H1 (cell line): ENCODE measurements at regions not wholly inside any gene's neighbourhood (a gene's known extent, or its start where the extent isn't known, plus 50 kb on each side); places are given as distances from the start of the nearest gene placed in this dataset.

Source experiments
- CTCF ChIA-PET: fragments of 300-600 bp; sonication (Branson Sonifier 250); formaldehyde crosslinking; loops from one replicate; lab custom pipeline; 2021; ENCODE audit not compliant: partially characterized antibody; lab: Charles Lee
- POLR2A ChIA-PET: fragments of 300-600 bp; sonication (Branson Sonifier 250); formaldehyde crosslinking; loops from one replicate; lab custom pipeline; 2021; ENCODE audit warnings: inconsistent platforms; ENCODE audit not compliant: partially characterized antibody; lab: Charles Lee
- DNase-seq, 2 experiments: peaks; one replicate each; pipeline versions ENCODE4 v3.0.0 to v3.0.0-alpha.2; 2010 to 2022; ENCODE audit warnings: low spot score in 2 of 2, low read depth in 1 of 2, mixed read lengths in 1 of 2
- FAIRE-seq: peaks from 2 replicates; lab custom pipeline; 2011; peaks lifted over from hg19 to GRCh38; lab: Jason Lieb, UNC
- H2AFZ ChIP-seq: 2 replicates; pipeline ENCODE4 v1.8.1; 2012; ENCODE audit warnings: low read length, inconsistent platforms
- H2AK5ac ChIP-seq: 2 replicates; pipeline ENCODE4 v1.6.1; 2013; ENCODE audit warnings: low read depth, low read length
- H2BK120ac ChIP-seq: replicated peaks from 2 replicates; pipeline ENCODE3; 2013; ENCODE audit warnings: low read depth, low read length, inconsistent platforms
- H2BK12ac ChIP-seq: 2 replicates; pipeline ENCODE4 v1.6.1; 2013; ENCODE audit warnings: low read depth, low read length
- H2BK15ac ChIP-seq: 2 replicates; pipeline ENCODE4 v1.6.1; 2013; ENCODE audit warnings: low read length
- H2BK20ac ChIP-seq: 2 replicates; pipeline ENCODE4 v1.6.1; 2013; ENCODE audit warnings: low read length
- H2BK5ac ChIP-seq: 2 replicates; pipeline ENCODE4 v1.6.1; 2013; ENCODE audit warnings: low read depth, low read length
- H3K14ac ChIP-seq: 2 replicates; pipeline ENCODE4 v1.6.1; 2013; ENCODE audit warnings: inconsistent platforms; ENCODE audit not compliant: insufficient read length
- H3K18ac ChIP-seq: 2 replicates; pipeline ENCODE4 v1.6.1; 2013; ENCODE audit warnings: low read length; ENCODE audit errors: extremely low read depth
- H3K23ac ChIP-seq: 2 replicates; pipeline ENCODE4 v1.6.1; 2013; ENCODE audit warnings: inconsistent platforms; ENCODE audit not compliant: insufficient read length
- H3K23me2 ChIP-seq: 2 replicates; pipeline ENCODE4 v1.6.1; 2013; ENCODE audit warnings: low read depth, low read length
- H3K27ac ChIP-seq: 2 replicates; pipeline ENCODE4 v1.6.1; 2011; ENCODE audit warnings: low read depth, low read length, inconsistent platforms
- H3K27me3 ChIP-seq, 4 experiments: replicated peaks in 1 of 4; 1 replicate in 1 of 4; 2 replicates in 3 of 4; pipeline versions ENCODE4 v1.6.1 to v1.8.1; 2011 to 2013; ENCODE audit warnings: low read length in 3 of 4, mild to moderate bottlenecking in 3 of 4, inconsistent platforms in 2 of 4, mixed read lengths in 2 of 4, moderate library complexity in 1 of 4; ENCODE audit not compliant: control insufficient read depth in 3 of 4, insufficient read depth in 3 of 4; ENCODE audit errors: extremely low read depth in 1 of 4
- H3K36me3 ChIP-seq, 4 experiments: 2 replicates each; pipeline versions ENCODE4 v1.6.1 to v1.8.1; 2011 to 2013; ENCODE audit warnings: mild to moderate bottlenecking in 4 of 4, low read length in 3 of 4, moderate library complexity in 2 of 4, control low read depth in 1 of 4, inconsistent platforms in 1 of 4; ENCODE audit not compliant: insufficient read depth in 4 of 4, control insufficient read depth in 2 of 4
- H3K4ac ChIP-seq: replicated peaks from 2 replicates; pipeline ENCODE3; 2013; ENCODE audit warnings: low read length, low read depth, mixed read lengths, inconsistent platforms; ENCODE audit not compliant: insufficient read length
- H3K4me1 ChIP-seq, 4 experiments: replicated peaks in 1 of 4; 1 replicate in 1 of 4; 2 replicates in 3 of 4; pipeline versions ENCODE4 v1.6.1 to v1.8.1; 2011 to 2013; ENCODE audit warnings: low read length in 3 of 4, inconsistent platforms in 2 of 4, mixed read lengths in 1 of 4; ENCODE audit not compliant: insufficient read depth in 4 of 4, control insufficient read depth in 3 of 4
- H3K4me2 ChIP-seq, 2 experiments: 2 replicates each; pipeline versions ENCODE4 v1.6.1 to v1.8.1; 2011 to 2013; ENCODE audit warnings: low read depth in 2 of 2, low read length in 2 of 2, control low read depth in 1 of 2, inconsistent platforms in 1 of 2, mild to moderate bottlenecking in 1 of 2; ENCODE audit not compliant: insufficient read depth in 1 of 2
- H3K4me3 ChIP-seq, 4 experiments: fragments of 200-600, 300-600 bp in 1 of 4; sonication (generic), shearing (Covaris generic), sonication (Bioruptor Twin) in 1 of 4; 2 replicates each; pipeline versions ENCODE4 v1.5.1 to v1.8.1; 2011 to 2016; ENCODE audit warnings: low read length in 4 of 4, low read depth in 3 of 4, control low read depth in 2 of 4, inconsistent platforms in 2 of 4, mild to moderate bottlenecking in 2 of 4, mixed read lengths in 1 of 4, moderate library complexity in 1 of 4; ENCODE audit not compliant: insufficient read depth in 2 of 4; ENCODE audit errors: extremely low read depth in 1 of 4
- H3K56ac ChIP-seq: replicated peaks from 2 replicates; pipeline ENCODE3; 2013; ENCODE audit warnings: low read depth, mild to moderate bottlenecking, mixed read lengths, low read length, inconsistent platforms; ENCODE audit not compliant: insufficient read length
- H3K79me1 ChIP-seq: 2 replicates; pipeline ENCODE4 v1.6.1; 2013; ENCODE audit warnings: low read depth, low read length, control low read depth
- H3K79me2 ChIP-seq, 2 experiments: 2 replicates each; pipeline versions ENCODE4 v1.6.1 to v1.8.1; 2012 to 2013; ENCODE audit warnings: low read length in 2 of 2, mild to moderate bottlenecking in 2 of 2, inconsistent platforms in 1 of 2; ENCODE audit not compliant: insufficient read depth in 2 of 2, control insufficient read depth in 1 of 2
- H3K9ac ChIP-seq, 4 experiments: replicated peaks in 1 of 4; 1 replicate in 1 of 4; 2 replicates in 3 of 4; pipeline versions ENCODE4 v1.6.1 to v1.8.1; 2011 to 2013; ENCODE audit warnings: low read depth in 3 of 4, low read length in 3 of 4, control low read depth in 2 of 4, mild to moderate bottlenecking in 2 of 4, moderate library complexity in 2 of 4, inconsistent platforms in 1 of 4; ENCODE audit errors: extremely low read depth in 1 of 4
- H3K9me3 ChIP-seq, 2 experiments: 2 replicates each; pipeline versions ENCODE4 v1.6.1 to v1.8.1; 2012 to 2013; ENCODE audit warnings: mild to moderate bottlenecking in 2 of 2, moderate library complexity in 2 of 2, control low read depth in 1 of 2, inconsistent platforms in 1 of 2, low read depth in 1 of 2, low read length in 1 of 2, mixed read lengths in 1 of 2; ENCODE audit not compliant: insufficient read depth in 2 of 2
- H4K20me1 ChIP-seq, 2 experiments: replicated peaks in 1 of 2; 2 replicates each; pipeline versions ENCODE3 to v1.8.1; 2011 to 2013; ENCODE audit warnings: inconsistent platforms in 2 of 2, low read length in 2 of 2, mild to moderate bottlenecking in 1 of 2; ENCODE audit not compliant: insufficient read depth in 2 of 2, control insufficient read depth in 1 of 2
- H4K5ac ChIP-seq: 2 replicates; pipeline ENCODE4 v1.6.1; 2013; ENCODE audit warnings: low read length, low read depth, mixed read lengths, inconsistent platforms; ENCODE audit not compliant: insufficient read length
- H4K8ac ChIP-seq: 2 replicates; pipeline ENCODE4 v1.8.0; 2013; ENCODE audit warnings: mild to moderate bottlenecking, moderate library complexity, low read length, inconsistent platforms; ENCODE audit not compliant: insufficient read depth; ENCODE audit errors: extremely low read depth
- H4K91ac ChIP-seq: replicated peaks from 2 replicates; pipeline ENCODE3; 2013; ENCODE audit warnings: low read length, mixed read lengths, inconsistent platforms; ENCODE audit not compliant: insufficient read length
- CBX8 ChIP-seq: fragments of 300-800, 300-1000 bp; sonication (generic); IDR thresholded peaks from 2 replicates; pipeline ENCODE4 v1.7.1; 2016; ENCODE audit warnings: low read depth, low read length, borderline replicate concordance
- CEBPB ChIP-seq: IDR thresholded peaks from 2 replicates; pipeline ENCODE4 v1.6.1; 2012; ENCODE audit warnings: low read depth, low read length
- WGBS, 2 experiments: shearing (Covaris generic) in 1 of 2; methylation state at CpG; one replicate each; pipeline versions ENCODE4 v1.1.6 to v1.1.7; 2013 to 2015; ENCODE audit warnings: low lambda C conversion rate in 2 of 2, mixed read lengths in 2 of 2, inconsistent platforms in 1 of 2, low coverage in 1 of 2, missing lambda C conversion rate in 1 of 2; ENCODE audit not compliant: insufficient replicate concordance in 2 of 2, insufficient coverage in 1 of 2, insufficient read length in 1 of 2; ENCODE audit errors: extremely low coverage in 1 of 2, missing lambda C conversion rate in 1 of 2; 5-methylcytosine and 5-hydroxymethylcytosine counted together

- CTCF ChIA-PET = no interaction called here
- DNase-seq (no peak), FAIRE-seq (no peak)
- no peak overlapping the region for H3K9ac ChIP-seq
- H3K9me3 ChIP-seq = peaks cover 0 to 7% of the 10 kb centered on the region in 2 experiments; a peak in 1 of 4 replicates
- WGBS, 2 experiments = 97% methylated on average over 6 of the region's 6 CpGs; no CpG with 5 or more reads in 1 of the 2 experiments
- H2AFZ ChIP-seq = no peak overlapping the region
- no peaks in the 10 kb centered on the region for H3K4me1 ChIP-seq
- no peaks in the 10 kb centered on the region for H3K79me1 ChIP-seq
- H2AK5ac ChIP-seq = no peak overlapping the region
- POLR2A ChIA-PET = no interaction called here
- H3K79me2 ChIP-seq = no peaks in the 10 kb centered on the region
- H4K8ac ChIP-seq = no peak overlapping the region
- H4K5ac ChIP-seq = no peak overlapping the region
- no peak overlapping the region for H3K56ac ChIP-seq
- no peak overlapping the region for H2BK15ac ChIP-seq
- no peaks in the 10 kb centered on the region for H3K36me3 ChIP-seq
- no peaks in the 10 kb centered on the region for H3K23me2 ChIP-seq
- TF ChIP-seq CEBPB (peak; percentile 47; the same call in 1 of the 2 replicates), CBX8 (no peak)
- no peak overlapping the region for H2BK120ac ChIP-seq
- H3K23ac ChIP-seq = no peak overlapping the region
- H3K4me2 ChIP-seq = no peak overlapping the region
- no peak overlapping the region for H2BK20ac ChIP-seq
- H3K14ac ChIP-seq = no peak overlapping the region
- no peak overlapping the region for H3K27ac ChIP-seq
- no peak overlapping the region for H3K4me3 ChIP-seq
- H3K27me3 ChIP-seq = no peaks in the 10 kb centered on the region
- H4K91ac ChIP-seq = no peak overlapping the region
- H3K4ac ChIP-seq = no peak overlapping the region
- no peak overlapping the region for H3K18ac ChIP-seq
- H4K20me1 ChIP-seq = no peaks in the 10 kb centered on the region
- H2BK5ac ChIP-seq = no peak overlapping the region
- H2BK12ac ChIP-seq = no peak overlapping the region
These were observed 1070.8 kb downstream of the PCDH18 start for GRCh38 chr4:136461533-136461932.
